ENCODE measurements at regions not wholly inside any gene's neighbourhood (a gene's known extent, or its start where the extent isn't known, plus 50 kb on each side); places are given as distances from the start of the nearest gene placed in this dataset.

- no peak for DNase-seq (ENCODE audit: low read depth)
These were observed 57.2 kb downstream of the NKX6-1 start for GRCh38 chr4:84441758-84442377.

DNA sequence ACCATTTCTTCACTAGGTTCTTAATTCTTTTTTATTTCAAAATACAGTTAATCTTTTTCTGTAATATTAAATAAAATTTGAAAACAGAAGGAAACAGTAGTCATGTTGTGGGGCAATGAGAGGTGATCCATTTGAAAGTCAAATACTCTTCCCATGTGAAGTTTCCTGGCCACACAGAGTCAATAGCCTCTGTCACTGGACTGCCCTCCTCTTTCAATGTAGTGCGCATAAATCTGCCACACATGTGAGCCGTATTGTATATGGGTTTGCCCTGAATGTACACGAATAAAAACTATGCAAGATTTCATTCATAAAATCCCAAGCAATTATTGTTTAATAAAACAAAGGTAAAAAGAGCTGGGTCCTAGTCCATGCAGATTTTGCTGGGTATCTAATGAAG, 59.1 kb downstream of the NKX6-1 start:
- no peak for DNase-seq (ENCODE audit: low read depth)

GRCh38 chr4:84436812-84437211, 62.3 kb downstream of the NKX6-1 start:
- no peak for DNase-seq (ENCODE audit: low read depth)

DNA sequence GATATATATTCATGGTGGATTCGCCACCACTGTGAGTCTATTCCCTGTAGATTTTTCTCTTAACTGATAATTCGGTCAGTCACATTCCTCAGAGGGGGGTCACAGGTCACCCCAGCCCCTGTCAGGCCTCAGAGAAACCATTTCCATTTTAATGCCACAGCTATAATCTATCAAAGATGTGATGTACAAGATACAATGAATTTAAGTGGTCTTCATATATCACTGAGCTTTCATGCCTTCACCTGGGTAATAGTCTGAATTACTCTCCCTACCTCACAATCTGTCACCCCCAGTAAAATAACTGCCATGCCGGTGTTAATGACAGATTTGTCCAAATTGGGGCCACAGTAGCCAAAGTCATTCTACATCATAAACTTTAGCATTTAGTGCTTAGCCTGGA, 64.7 kb downstream of the NKX6-1 start:
- DNase-seq (ENCODE audit: low read depth): no peak

DNA sequence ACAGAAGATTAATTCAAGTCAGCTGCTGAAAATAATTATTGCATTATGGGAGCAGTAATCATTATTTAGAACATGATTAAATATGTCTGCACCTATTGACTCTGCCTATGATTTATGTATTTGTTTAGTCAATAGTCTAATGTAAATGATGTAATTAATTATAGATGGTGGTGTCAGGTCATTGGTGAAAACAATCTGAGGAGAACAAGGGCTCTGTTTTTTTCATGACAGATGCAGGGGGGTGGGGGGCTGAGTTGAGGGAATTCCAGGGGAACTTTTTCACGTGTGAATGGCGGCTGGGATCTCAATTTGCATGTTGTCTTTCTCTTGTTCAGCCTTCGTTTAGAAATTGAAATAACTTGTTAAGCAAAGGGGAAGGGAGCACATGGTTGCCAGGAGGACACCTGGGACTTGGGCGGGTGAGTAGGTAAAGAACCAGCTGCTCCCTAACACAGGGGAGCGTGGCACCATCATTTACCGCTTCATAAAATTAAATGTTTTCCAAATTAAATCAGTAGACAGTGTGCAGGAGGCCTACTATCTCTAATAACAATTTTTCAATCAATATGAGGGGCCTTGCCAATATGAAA, 65.4 kb downstream of the NKX6-1 start:
- DNase-seq (ENCODE audit: low read depth): no peak

GRCh38 chr4:84432713-84433112, 66.4 kb downstream of the NKX6-1 start:
- no peak for DNase-seq (ENCODE audit: low read depth)

DNA sequence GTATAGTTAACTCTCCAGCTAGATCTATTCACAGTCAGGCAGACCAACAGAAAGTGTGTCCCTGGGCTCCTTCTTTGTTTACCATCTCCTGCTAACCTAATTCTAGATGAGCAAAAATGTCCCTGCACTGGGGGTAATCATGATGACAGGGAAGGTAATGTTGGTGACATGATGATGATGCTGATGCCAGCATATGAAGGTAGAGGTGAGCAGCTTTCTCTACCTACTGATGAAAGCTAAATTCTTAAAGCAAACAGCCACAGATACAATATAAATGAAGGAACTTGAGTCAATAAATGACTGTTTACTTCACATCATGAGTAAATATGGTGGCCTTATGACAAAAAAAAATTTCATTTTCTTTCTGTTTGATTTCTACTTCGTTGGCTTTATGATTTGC, 78.5 kb downstream of the NKX6-1 start:
- no peak for DNase-seq (ENCODE audit: low read depth)

DNA sequence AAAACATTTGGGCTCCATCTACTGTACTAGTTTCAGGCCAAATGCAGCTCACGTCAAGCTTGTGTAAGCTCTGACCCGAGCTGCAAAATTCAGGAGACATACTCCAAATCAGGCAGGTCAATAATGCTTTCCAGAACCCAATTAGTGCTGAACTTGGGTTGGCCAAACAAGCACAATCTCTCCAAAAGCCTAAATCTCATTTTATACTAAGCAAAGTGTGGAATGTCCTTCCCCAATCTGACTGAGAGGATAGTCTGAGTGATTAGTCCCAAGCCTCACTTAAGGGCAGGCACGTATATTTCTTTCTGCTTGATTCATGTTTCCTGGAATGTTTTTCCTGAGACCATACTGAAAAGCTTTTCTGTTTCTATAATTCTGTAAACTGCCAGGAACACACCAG, 79.9 kb downstream of the NKX6-1 start:
- no peak for DNase-seq (ENCODE audit: low read depth)

GRCh38 chr4:84417997-84418709, 80.9 kb downstream of the NKX6-1 start:
- DNase-seq (ENCODE audit: low read depth): no peak

- no peak for DNase-seq (ENCODE audit: low read depth)
These were observed 85.1 kb downstream of the NKX6-1 start for GRCh38 chr4:84413976-84414375.

DNA sequence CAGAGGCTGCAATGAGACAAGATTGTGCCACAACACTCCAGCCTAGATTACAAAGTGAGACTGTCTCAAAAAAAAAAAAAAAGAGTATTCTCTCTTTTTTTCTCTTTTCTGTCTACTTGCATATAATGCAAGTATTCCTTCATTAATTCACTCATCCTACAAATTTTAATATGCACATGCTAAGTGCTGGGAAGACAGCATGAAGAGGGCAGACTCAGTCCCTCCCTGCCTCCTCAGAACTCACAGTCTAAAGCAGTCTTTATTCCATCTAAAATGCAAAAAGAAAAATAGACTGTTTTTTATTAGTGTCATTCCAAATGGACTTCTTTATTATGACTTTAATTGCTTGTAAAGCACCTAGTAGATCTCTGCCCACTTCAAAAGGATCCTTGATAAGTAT, 85.6 kb downstream of the NKX6-1 start:
- no peak for DNase-seq (ENCODE audit: low read depth)

DNA sequence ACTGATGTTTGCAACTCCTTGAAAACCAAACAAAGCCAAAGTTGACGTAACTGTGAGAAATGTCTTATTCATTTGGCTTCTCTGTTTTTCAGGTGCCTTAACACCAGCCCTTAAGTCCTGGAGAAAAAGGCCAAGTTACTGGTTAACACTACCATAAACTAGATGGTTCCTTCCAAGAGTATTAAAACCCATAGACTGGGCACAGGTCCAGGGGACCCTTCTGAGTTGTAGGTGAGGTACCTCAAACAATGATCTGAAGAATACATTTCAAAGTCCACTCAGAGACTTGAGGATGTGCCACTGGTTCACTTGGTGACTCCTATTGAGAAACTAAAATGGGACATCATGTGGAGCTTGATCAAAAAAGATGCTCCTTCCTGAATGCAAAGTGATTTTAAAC, 87.0 kb downstream of the NKX6-1 start:
- no peak for DNase-seq (ENCODE audit: low read depth)

DNA sequence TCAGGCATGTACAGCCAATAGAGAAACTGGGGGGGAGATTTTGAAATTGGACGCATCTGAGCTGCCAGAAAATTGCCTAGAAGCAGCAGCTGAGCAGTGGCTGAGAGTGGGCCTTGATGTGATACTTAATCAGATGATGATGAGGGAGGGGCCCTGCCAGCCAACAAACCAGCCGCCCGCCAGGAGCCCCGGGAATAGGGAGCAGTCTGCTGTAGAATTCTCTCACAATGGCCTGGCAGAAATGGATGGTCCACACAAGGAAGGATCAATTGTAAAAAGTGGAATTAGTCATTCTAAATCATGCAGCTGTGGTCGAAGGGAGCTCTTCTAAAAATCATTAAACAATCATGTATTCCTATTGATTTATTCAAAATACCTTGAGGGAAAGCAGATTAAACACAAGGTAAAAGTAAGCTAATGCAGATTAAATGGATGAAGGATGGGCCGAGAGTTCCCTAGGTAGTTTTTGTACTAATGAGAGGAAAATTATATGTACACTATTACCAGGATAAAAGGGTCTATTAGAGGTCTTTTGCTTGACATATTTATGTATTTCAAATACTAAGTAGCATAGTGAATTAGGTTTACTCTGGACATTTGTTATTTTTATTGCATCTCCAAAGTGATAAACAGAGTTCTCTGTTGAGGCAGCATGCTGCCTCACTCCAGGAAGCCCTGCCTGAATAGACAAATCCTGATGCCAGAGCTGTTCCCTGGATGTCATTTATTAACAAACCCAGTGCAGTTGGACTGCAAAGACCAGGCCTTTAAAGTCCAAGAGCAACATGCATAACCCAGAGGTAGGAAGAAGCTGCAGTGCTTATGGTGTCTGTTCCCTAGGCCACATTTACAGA, 91.3 kb downstream of the NKX6-1 start:
- DNase-seq (ENCODE audit: low read depth): no peak

GRCh38 chr4:84403656-84404055, 95.4 kb downstream of the NKX6-1 start:
- peak; percentile 50 for DNase-seq (ENCODE audit: low read depth)

DNA sequence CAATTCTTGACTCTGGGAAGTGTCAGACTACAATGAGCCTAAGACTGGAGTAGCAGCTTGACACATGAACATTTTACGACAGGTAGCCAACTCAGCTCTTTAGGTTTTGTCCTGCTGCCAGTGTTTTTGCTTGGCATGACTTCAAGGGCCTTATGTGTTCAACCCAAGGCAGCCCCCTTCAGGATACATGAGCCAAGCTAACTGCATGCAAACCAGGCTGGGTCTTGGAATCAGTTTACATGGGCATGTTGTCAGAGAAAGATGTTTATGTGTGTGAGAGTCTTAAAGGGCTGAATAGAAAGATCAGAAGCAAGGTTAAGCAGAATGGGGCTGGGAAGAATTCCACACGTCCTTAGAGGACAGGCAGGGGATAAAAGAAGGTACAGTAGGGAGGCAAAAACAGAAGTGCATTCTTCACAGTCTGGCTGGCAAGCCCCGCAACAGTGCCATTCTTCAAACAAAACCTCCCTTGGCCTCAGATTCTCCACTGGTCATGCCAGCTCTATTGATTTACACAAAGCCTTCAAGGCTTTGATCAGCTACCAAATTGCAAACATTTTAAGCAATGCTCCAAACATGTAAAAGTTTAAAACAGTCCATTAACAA, 97.3 kb downstream of the NKX6-1 start:
- DNase-seq (ENCODE audit: low read depth): no peak

DNA sequence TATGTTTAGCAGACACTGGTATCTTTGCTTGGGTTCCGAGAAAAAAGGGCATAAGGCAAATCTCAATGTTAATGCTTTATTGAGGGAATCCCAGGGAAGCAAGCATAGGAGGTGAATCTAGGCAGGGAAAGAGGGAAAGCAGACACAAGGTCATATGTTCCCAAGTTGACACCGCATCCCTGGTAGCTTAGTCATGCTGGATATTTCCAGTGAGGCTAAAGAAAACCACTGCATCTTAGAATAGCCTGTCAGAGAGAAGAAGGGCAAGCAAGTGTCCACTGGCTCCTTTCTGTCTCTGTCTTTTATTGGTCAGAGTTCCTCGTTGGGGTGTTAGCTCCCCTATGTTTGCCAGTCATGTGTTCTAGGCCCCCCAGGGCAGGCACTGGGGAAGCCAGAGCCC, 104.7 kb downstream of the NKX6-1 start:
- DNase-seq (ENCODE audit: low read depth): no peak

GRCh38 chr4:84392951-84393590, 106.0 kb downstream of the NKX6-1 start:
- DNase-seq (ENCODE audit: low read depth): no peak

- DNase-seq (ENCODE audit: low read depth): no peak
These were observed 109.7 kb downstream of the NKX6-1 start for GRCh38 chr4:84389406-84389805.

DNA sequence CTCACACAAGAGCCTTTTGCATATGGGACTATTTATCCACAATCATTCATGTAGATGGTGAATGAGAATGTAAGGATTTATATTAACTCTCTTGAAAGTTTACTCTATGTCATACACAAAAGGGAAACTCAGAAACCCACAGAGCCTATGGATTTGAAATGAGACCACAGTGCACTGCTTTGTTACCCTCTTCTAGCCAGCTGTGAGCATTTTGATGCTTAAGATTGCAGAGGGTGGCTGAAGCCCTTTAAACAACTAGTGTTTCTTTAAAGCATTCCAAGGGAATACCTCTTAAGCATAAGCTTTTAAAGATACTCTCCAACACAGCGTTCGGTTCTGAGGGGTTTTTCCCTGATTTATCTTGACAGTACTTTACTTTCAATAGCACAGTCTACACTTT, 113.9 kb downstream of the NKX6-1 start:
- no peak for DNase-seq (ENCODE audit: low read depth)

DNA sequence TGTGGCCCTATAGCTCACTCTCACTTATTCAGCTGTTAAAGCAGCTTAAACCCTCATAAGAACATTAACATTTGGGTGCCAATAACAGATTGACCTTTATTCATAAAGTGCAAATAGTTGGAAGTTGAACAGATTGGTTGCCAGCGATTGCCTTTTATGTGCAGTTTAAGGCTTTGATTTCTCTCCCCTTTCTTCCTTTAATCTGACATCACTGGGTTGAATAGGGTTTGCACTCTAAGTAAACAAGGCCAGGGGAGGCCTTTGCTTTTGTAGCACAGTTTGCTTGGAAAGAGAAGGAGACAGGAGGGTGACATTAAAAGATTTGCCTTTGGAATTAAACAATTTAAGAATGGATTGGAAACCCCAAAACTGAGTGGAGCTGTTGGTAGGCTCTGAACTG, 114.3 kb downstream of the NKX6-1 start:
- DNase-seq (ENCODE audit: low read depth): no peak

DNA sequence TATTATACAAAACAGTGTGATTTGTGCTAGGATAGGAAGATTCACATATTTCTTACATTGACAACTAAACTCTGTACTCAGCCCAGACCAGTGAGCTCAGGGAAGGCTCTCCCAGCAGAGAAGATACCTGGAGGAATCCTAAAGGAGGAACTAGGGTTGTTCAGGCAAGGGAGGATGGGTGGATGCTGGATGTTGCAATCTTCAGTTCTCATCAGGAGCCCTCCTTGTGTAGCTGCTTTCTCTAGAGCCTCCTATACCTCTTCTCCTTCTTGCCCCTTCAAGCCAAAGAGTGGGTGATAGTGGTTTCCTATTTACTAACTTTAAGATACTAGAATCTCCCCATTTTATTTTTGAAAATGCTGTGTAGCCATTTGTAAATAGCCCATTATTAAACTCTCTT, 117.3 kb downstream of the NKX6-1 start:
- no peak for DNase-seq (ENCODE audit: low read depth)

All from HS-5 (cell line).